CD14-positive monocyte (primary cell): ENCODE measurements at regions not wholly inside any gene's neighbourhood (a gene's known extent, or its start where the extent isn't known, plus 50 kb on each side); places are given as distances from the start of the nearest gene placed in this dataset.

Experiments
- DNase-seq, 3 donors: peaks; one replicate each; pipeline ENCODE4 v3.0.0-alpha.2; 2011 to 2022
- H2AFZ ChIP-seq: 2 replicates; pipeline ENCODE4 v1.6.0; 2012; ENCODE audit warnings: mild to moderate bottlenecking, low read depth, low read length, inconsistent platforms; ENCODE audit not compliant: insufficient read depth, poor library complexity, severe bottlenecking
- H3K27ac ChIP-seq, 2 donors: 1 replicate in 1 of 2; 2 replicates in 1 of 2; pipeline ENCODE4 v1.5.1; 2012 to 2013; ENCODE audit warnings: low read length in 2 of 2, control low read depth in 1 of 2, inconsistent platforms in 1 of 2, low read depth in 1 of 2, mild to moderate bottlenecking in 1 of 2
- H3K27me3 ChIP-seq, 2 donors: one replicate each; pipeline versions ENCODE4 v1.6.0 to v1.6.1; 2011 to 2013; ENCODE audit warnings: low read length in 2 of 2; ENCODE audit not compliant: control insufficient read depth in 2 of 2, insufficient read depth in 2 of 2
- H3K36me3 ChIP-seq, 2 donors: replicated peaks in 1 of 2; 1 replicate in 1 of 2; 2 replicates in 1 of 2; pipeline versions ENCODE4 v1.5.1 to v1.6.1; 2012 to 2013; ENCODE audit warnings: low read length in 2 of 2, control low read depth in 1 of 2, inconsistent platforms in 1 of 2, mild to moderate bottlenecking in 1 of 2; ENCODE audit not compliant: insufficient read depth in 2 of 2, control insufficient read depth in 1 of 2
- H3K4me1 ChIP-seq, 2 donors: 1 replicate in 1 of 2; 2 replicates in 1 of 2; pipeline versions ENCODE4 v1.5.1 to v1.6.1; 2012 to 2013; ENCODE audit warnings: low read length in 2 of 2, control low read depth in 1 of 2, inconsistent platforms in 1 of 2, mild to moderate bottlenecking in 1 of 2, moderate library complexity in 1 of 2; ENCODE audit not compliant: insufficient read depth in 2 of 2, control insufficient read depth in 1 of 2
- H3K4me2 ChIP-seq: replicated peaks from 2 replicates; pipeline ENCODE3; 2012; ENCODE audit warnings: low read length, moderate library complexity, mild to moderate bottlenecking; ENCODE audit not compliant: poor library complexity, severe bottlenecking; ENCODE audit errors: extremely low read depth
- H3K4me3 ChIP-seq, 3 experiments: fragments of 200-600 bp in 1 of 3; sonication (generic) in 1 of 3; replicated peaks in 1 of 3; 1 replicate in 2 of 3; 2 replicates in 1 of 3; pipeline ENCODE4 v1.5.1; 2011 to 2013; ENCODE audit warnings: low read length in 3 of 3, mild to moderate bottlenecking in 3 of 3, control low read depth in 2 of 3, low read depth in 2 of 3, inconsistent platforms in 1 of 3, moderate library complexity in 1 of 3
- H3K79me2 ChIP-seq: 2 replicates; pipeline ENCODE4 v1.6.0; 2012; ENCODE audit warnings: mild to moderate bottlenecking, control low read depth, inconsistent platforms, low read length, moderate library complexity; ENCODE audit not compliant: insufficient read depth
- H3K9ac ChIP-seq: 2 replicates; pipeline ENCODE4 v1.6.0; 2017; ENCODE audit warnings: low read length, mild to moderate bottlenecking; ENCODE audit not compliant: insufficient read depth, poor library complexity, severe bottlenecking
- H3K9me3 ChIP-seq, 2 donors: replicated peaks in 1 of 2; 1 replicate in 1 of 2; 2 replicates in 1 of 2; pipeline versions ENCODE4 v1.5.1 to v1.6.1; 2012 to 2013; ENCODE audit warnings: low read length in 2 of 2, control low read depth in 1 of 2; ENCODE audit not compliant: control insufficient read depth in 1 of 2, insufficient read depth in 1 of 2
- H4K20me1 ChIP-seq: 2 replicates; pipeline ENCODE4 v1.6.0; 2012; ENCODE audit warnings: mild to moderate bottlenecking, low read length, control low read depth, moderate library complexity; ENCODE audit not compliant: insufficient read depth
- H3K27ac Mint-ChIP-seq, 7 donors: one replicate each; pipeline ENCODE4 v1.8.0; 2020; ENCODE audit warnings: mild to moderate bottlenecking in 7 of 7, mixed read lengths in 7 of 7, moderate library complexity in 6 of 7, inconsistent platforms in 2 of 7
- H3K27me3 Mint-ChIP-seq, 3 donors: one replicate each; pipeline ENCODE4 v1.8.0; 2021 to 2022; ENCODE audit warnings: low read depth in 3 of 3, mild to moderate bottlenecking in 3 of 3, mixed read lengths in 3 of 3, moderate library complexity in 3 of 3, inconsistent platforms in 1 of 3
- H3K36me3 Mint-ChIP-seq, 2 donors: one replicate each; pipeline ENCODE4 v1.8.0; 2020; ENCODE audit warnings: mixed read lengths in 2 of 2, inconsistent platforms in 1 of 2, mild to moderate bottlenecking in 1 of 2
- H3K4me1 Mint-ChIP-seq: one replicate; pipeline ENCODE4 v1.8.0; 2020; ENCODE audit warnings: mild to moderate bottlenecking, mixed read lengths
- H3K4me3 Mint-ChIP-seq, 2 donors: one replicate each; pipeline ENCODE4 v1.8.0; 2020; ENCODE audit warnings: mild to moderate bottlenecking in 2 of 2, mixed read lengths in 2 of 2, moderate library complexity in 1 of 2
- H3K9me3 Mint-ChIP-seq, 7 donors: one replicate each; pipeline ENCODE4 v1.8.0; 2020 to 2022; ENCODE audit warnings: mixed read lengths in 7 of 7, mild to moderate bottlenecking in 6 of 7, moderate library complexity in 6 of 7, inconsistent platforms in 2 of 7
- WGBS: methylation state at CpG from one replicate; pipeline ENCODE4 v1.1.5; 2013; ENCODE audit warnings: missing lambda C conversion rate; ENCODE audit not compliant: insufficient coverage; 5-methylcytosine and 5-hydroxymethylcytosine counted together
- intact Hi-C, 2 donors: fragments of 100-400 bp; cut with micrococcal nuclease; formaldehyde crosslinking; loops; one replicate each; pipeline versions ENCODE4 v1.15.0 to v1.15.1; 2023
- TF ChIP-seq, protein P1 (sequence below): fragments of 200-600 bp; IDR thresholded peaks from one replicate; pipeline ENCODE4 v1.8.0; 2022; ENCODE audit warnings: antibody characterized with exemption, mild to moderate bottlenecking

DNA sequence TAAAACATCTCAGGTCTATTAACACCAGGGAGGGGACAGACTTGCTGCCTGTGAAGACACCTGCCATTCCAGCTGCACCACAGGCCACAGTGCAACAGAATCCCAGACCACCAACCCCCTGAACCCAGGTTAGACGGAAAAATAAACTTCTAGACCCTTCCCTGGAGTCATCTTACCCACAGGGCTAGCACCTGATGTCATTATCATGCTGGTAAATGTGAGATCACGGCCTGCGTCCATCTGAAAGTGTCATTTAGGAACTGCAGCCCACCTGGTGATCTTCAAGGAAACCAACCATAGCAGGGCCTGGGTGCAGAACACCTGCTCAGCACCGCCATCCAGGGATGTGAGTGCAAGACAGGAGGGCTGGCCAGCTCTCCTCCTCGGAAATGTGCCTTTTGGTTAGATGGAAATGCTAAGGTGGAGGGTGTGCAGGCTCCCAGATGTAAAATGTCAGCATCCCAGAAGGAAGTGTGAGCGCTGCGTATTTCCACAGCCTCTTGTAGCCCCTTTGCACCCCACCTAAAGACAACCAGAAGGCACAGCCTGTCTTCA is 80.8 kb downstream of the PTGR3 start:
- H3K36me3 Mint-ChIP-seq = no peaks in the 10 kb centered on the region
- no peak for DNase-seq
- no peak overlapping the region for H3K9ac ChIP-seq

DNA sequence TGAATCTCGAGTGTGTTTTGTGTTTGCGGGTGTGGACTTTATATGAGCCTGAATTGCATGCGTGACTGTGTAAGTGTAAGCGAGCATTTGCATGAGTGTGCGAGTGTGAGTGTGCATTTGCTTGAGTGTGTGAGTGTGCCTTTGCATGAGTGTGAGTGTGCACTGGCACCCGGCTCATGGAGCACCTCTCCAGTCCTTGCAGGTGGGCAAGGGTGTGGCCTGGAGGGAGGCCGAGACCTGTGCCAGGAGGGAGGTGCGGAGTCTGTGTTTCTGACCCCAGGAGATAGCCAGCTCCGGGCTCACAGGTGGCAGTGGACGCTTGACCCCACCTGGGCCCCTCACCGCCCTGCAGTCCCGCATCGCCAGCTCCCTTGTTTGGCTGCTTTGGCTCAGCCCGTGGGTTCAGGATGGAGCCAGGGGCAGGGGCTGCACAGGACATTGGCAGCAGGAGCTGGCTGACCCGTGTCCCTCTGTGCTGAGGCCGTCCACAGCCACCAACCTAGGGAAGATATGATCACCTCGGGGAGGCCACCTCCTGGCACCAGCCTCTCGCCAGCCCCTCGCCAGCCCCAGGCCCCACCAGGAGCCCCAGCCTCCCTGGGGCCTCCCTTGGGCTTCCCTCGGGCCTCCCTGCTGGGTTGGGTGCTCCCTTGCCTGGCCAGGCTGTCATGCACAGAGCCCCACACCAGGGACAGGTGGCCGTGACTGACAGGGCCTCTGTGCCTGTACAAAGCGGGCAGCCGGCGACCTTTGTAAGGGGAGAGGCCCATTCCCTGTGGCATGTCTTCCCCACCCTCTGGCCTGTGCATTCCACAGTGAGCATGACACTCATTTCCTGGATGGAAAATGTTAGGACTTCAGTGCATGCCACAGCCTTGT is 81.6 kb downstream of the PTGR3 start:
- intact Hi-C loops = no loop called here
- Histone ChIP-seq H3K4me3 (no peak overlapping the region), H3K4me1 (no peaks in the 10 kb centered on the region), H2AFZ (no peak overlapping the region), H3K79me2 (no peaks in the 10 kb centered on the region), H4K20me1 (no peaks in the 10 kb centered on the region), H3K9me3 (no peaks in the 10 kb centered on the region), H3K27me3 (no peaks in the 10 kb centered on the region), H3K27ac (no peak overlapping the region), H3K9ac (no peak overlapping the region), H3K36me3 (no peaks in the 10 kb centered on the region), H3K4me2 (no peak overlapping the region)
- WGBS = 94% methylated on average over 23 of the region's 24 CpGs
- peaks cover 6 to 7% (median 7%) of the 10 kb centered on the region in 3 donors for H3K27me3 Mint-ChIP-seq
- H3K4me3 Mint-ChIP-seq = no peak overlapping the region
- no peaks in the 10 kb centered on the region for H3K4me1 Mint-ChIP-seq
- no peak for DNase-seq
- no peak overlapping the region for H3K27ac Mint-ChIP-seq
- H3K36me3 Mint-ChIP-seq = no peaks in the 10 kb centered on the region
- TF ChIP-seq, protein P1, sequence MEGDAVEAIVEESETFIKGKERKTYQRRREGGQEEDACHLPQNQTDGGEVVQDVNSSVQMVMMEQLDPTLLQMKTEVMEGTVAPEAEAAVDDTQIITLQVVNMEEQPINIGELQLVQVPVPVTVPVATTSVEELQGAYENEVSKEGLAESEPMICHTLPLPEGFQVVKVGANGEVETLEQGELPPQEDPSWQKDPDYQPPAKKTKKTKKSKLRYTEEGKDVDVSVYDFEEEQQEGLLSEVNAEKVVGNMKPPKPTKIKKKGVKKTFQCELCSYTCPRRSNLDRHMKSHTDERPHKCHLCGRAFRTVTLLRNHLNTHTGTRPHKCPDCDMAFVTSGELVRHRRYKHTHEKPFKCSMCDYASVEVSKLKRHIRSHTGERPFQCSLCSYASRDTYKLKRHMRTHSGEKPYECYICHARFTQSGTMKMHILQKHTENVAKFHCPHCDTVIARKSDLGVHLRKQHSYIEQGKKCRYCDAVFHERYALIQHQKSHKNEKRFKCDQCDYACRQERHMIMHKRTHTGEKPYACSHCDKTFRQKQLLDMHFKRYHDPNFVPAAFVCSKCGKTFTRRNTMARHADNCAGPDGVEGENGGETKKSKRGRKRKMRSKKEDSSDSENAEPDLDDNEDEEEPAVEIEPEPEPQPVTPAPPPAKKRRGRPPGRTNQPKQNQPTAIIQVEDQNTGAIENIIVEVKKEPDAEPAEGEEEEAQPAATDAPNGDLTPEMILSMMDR = no peak
- peaks cover 0 to 3% (median 0%) of the 10 kb centered on the region in 7 donors for H3K9me3 Mint-ChIP-seq

More for the DNA sequence above, 80.8 kb downstream of the PTGR3 start:
- no peak overlapping the region for H3K4me2 ChIP-seq
- no peak overlapping the region for H3K4me3 ChIP-seq
- H3K36me3 ChIP-seq = no peaks in the 10 kb centered on the region
- Mint-ChIP-seq H3K27ac (no peak overlapping the region), H3K27me3 (peaks cover 6 to 7% (median 7%) of the 10 kb centered on the region in 3 donors), H3K9me3 (peaks cover 0 to 3% (median 0%) of the 10 kb centered on the region in 7 donors), H3K4me1 (no peaks in the 10 kb centered on the region), H3K4me3 (no peak overlapping the region)
- H3K4me1 ChIP-seq = no peaks in the 10 kb centered on the region
- no peaks in the 10 kb centered on the region for H3K9me3 ChIP-seq
- no peak overlapping the region for H2AFZ ChIP-seq
- H4K20me1 ChIP-seq = no peaks in the 10 kb centered on the region
- H3K27me3 ChIP-seq = no peaks in the 10 kb centered on the region
- intact Hi-C loops = no loop called here
- 98% methylated on average over 5 of the region's 7 CpGs for WGBS
- H3K27ac ChIP-seq = no peak overlapping the region
- TF ChIP-seq, protein P1 = no peak
- no peaks in the 10 kb centered on the region for H3K79me2 ChIP-seq
